B cell (primary cell): ENCODE measurements at regions not wholly inside any gene's neighbourhood (a gene's known extent, or its start where the extent isn't known, plus 50 kb on each side); places are given as distances from the start of the nearest gene placed in this dataset.

Experiments
- EZH2 ChIP-seq: IDR thresholded peaks from 2 replicates; pipeline ENCODE4 v1.6.1; 2012; ENCODE audit warnings: borderline replicate concordance, low read depth, mild to moderate bottlenecking, moderate library complexity, low read length; ENCODE audit not compliant: insufficient read depth, poor library complexity, severe bottlenecking
- TF ChIP-seq, protein P1 (sequence below): fragments of 200-600 bp; IDR thresholded peaks from one replicate; pipeline ENCODE4 v1.8.0; 2022; ENCODE audit warnings: antibody characterized with exemption, mild to moderate bottlenecking

DNA sequence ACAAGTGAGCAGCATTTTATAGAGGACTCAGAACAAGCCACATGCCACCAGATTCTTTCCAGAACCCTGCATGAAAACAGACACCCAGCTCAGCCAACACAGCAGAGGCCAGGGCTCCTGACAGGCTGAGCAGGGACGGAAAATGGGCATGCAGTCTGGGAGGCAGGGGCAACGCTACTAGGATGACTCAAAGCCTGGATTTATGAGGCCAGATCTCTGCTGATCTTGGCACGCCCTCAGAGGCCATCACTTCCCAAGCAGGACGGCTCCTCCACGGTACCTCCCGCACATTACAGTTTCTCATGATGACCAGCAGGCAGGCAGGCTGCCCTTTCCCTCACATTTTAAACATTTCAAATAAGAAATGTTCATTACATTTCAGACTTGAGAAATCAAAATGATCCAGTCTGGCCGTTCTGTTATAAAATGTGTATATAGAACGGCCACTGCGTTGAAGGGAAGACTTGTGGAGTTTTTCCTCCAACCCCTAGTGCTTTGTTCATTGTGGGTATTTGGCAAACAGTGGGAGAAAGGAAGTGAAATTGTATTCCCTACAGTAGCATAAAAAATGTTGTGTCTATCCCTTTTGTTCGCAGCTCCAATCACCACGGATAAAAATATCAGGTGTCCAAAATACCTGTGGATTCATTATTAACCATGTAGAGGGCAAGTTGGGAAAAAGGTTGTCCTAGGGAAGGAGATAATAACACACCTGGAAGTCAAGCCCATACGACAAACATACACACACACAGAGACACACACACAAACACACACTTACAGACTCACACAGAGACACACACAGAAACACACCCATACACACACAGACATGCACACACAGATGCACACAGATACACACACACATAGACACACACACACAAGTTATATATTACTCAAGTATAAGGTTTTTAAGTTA, 64.8 kb upstream of the ADAMTS18 start:
- TF ChIP-seq, protein P1, sequence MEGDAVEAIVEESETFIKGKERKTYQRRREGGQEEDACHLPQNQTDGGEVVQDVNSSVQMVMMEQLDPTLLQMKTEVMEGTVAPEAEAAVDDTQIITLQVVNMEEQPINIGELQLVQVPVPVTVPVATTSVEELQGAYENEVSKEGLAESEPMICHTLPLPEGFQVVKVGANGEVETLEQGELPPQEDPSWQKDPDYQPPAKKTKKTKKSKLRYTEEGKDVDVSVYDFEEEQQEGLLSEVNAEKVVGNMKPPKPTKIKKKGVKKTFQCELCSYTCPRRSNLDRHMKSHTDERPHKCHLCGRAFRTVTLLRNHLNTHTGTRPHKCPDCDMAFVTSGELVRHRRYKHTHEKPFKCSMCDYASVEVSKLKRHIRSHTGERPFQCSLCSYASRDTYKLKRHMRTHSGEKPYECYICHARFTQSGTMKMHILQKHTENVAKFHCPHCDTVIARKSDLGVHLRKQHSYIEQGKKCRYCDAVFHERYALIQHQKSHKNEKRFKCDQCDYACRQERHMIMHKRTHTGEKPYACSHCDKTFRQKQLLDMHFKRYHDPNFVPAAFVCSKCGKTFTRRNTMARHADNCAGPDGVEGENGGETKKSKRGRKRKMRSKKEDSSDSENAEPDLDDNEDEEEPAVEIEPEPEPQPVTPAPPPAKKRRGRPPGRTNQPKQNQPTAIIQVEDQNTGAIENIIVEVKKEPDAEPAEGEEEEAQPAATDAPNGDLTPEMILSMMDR = no peak
- no peak for TF ChIP-seq EZH2
